MM.1S (cell line): ENCODE measurements at regions not wholly inside any gene's neighbourhood (a gene's known extent, or its start where the extent isn't known, plus 50 kb on each side); places are given as distances from the start of the nearest gene placed in this dataset.

Source experiments
- DNase-seq: peaks from one replicate; pipeline ENCODE4 v3.0.0-alpha.2; 2015
- H2AFZ ChIP-seq: fragments of 300-600 bp; sonication (generic); 2 replicates; pipeline ENCODE4 v1.6.0; 2016; ENCODE audit warnings: antibody characterized with exemption, low read length
- H3F3A ChIP-seq: fragments of 300-600 bp; sonication (generic); 2 replicates; pipeline ENCODE4 v1.6.1; 2016; ENCODE audit warnings: mild to moderate bottlenecking, antibody characterized with exemption, low read length, moderate library complexity, mixed read lengths; ENCODE audit not compliant: insufficient read depth
- H3K27ac ChIP-seq: fragments of 300-600 bp; sonication (generic); 2 replicates; pipeline ENCODE4 v1.5.1; 2016; ENCODE audit warnings: mild to moderate bottlenecking, low read length
- H3K27me3 ChIP-seq: fragments of 300-600 bp; sonication (generic); replicated peaks from 2 replicates; pipeline ENCODE4 v1.6.0; 2016; ENCODE audit warnings: low read length; ENCODE audit not compliant: insufficient read depth
- H3K36me3 ChIP-seq: fragments of 300-600 bp; sonication (generic); replicated peaks from 2 replicates; pipeline ENCODE4 v1.6.1; 2016; ENCODE audit warnings: mild to moderate bottlenecking, low read length, mixed read lengths; ENCODE audit not compliant: insufficient read depth
- H3K4me1 ChIP-seq: fragments of 300-600 bp; sonication (generic); 2 replicates; pipeline ENCODE4 v1.6.1; 2016; ENCODE audit warnings: low read length, mixed read lengths
- H3K4me2 ChIP-seq: fragments of 300-600 bp; sonication (generic); 2 replicates; pipeline ENCODE4 v1.6.0; 2016; ENCODE audit warnings: low read depth, low read length
- H3K4me3 ChIP-seq: fragments of 300-600 bp; sonication (generic); 2 replicates; pipeline ENCODE4 v1.5.1; 2016; ENCODE audit warnings: low read length, mixed read lengths
- H3K79me2 ChIP-seq: fragments of 300-600 bp; sonication (generic); 2 replicates; pipeline ENCODE4 v1.6.1; 2016; ENCODE audit warnings: mixed run types, low read length, mixed read lengths
- H3K9ac ChIP-seq: fragments of 300-600 bp; sonication (generic); 2 replicates; pipeline ENCODE4 v1.6.1; 2016; ENCODE audit warnings: low read length, mixed read lengths
- H3K9me2 ChIP-seq: fragments of 300-600 bp; sonication (generic); replicated peaks from 2 replicates; pipeline ENCODE4 v1.6.1; 2016; ENCODE audit warnings: mild to moderate bottlenecking, low read length, mixed read lengths; ENCODE audit not compliant: insufficient read depth
- H3K9me3 ChIP-seq: fragments of 300-600 bp; sonication (generic); replicated peaks from 2 replicates; pipeline ENCODE4 v1.6.1; 2016; ENCODE audit warnings: mild to moderate bottlenecking, low read length, mixed read lengths; ENCODE audit not compliant: insufficient read depth
- H4K20me1 ChIP-seq: fragments of 300-600 bp; sonication (generic); 2 replicates; pipeline ENCODE4 v1.6.1; 2016; ENCODE audit warnings: mild to moderate bottlenecking, low read length, moderate library complexity, mixed read lengths; ENCODE audit not compliant: insufficient read depth
- EZH2 ChIP-seq: fragments of 300-600 bp; sonication (generic); optimal IDR thresholded peaks from 2 replicates; pipeline ENCODE3; 2017; ENCODE audit warnings: low read depth, mild to moderate bottlenecking, antibody characterized with exemption, low read length, mixed read lengths
- EZH2phosphoT487 ChIP-seq: fragments of 300-600 bp; sonication (generic); IDR thresholded peaks from 2 replicates; pipeline ENCODE4 v1.6.1; 2018; ENCODE audit warnings: antibody characterized with exemption, low read length
- TF ChIP-seq, protein P1 (sequence below): fragments of 300-600 bp; sonication (generic); IDR thresholded peaks from 2 replicates; pipeline ENCODE4 v1.5.1; 2016; ENCODE audit warnings: antibody characterized with exemption, low read length, mixed read lengths

DNA sequence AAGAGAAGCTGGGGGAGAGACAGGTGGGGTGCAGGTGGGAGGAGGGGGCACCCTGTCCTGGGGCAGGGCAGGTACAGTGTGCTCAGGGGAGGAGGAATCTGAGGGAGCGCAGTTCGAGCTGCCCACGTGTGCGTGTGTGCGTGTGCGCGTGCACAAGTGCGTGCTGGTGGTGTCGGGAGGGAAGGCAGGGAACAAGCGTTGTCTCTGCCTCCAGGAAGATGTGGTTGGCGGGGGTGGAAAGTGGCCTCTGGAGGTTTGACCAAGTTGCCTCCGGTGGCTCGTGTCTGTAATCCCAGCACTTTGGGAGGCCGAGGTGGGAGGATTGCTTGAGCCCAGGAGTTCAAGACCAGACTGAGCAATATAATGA lies 49.9 kb upstream of the THY1 start:
- no peak overlapping the region for H2AFZ ChIP-seq
- no peak overlapping the region for H3K27ac ChIP-seq
- H3K9ac ChIP-seq, result no peak overlapping the region
- no peaks in the 10 kb centered on the region for H3K9me2 ChIP-seq
- H3K4me1 ChIP-seq, result no peaks in the 10 kb centered on the region
- no peaks in the 10 kb centered on the region for H3K36me3 ChIP-seq
- no peaks in the 10 kb centered on the region for H4K20me1 ChIP-seq
- no peak overlapping the region for H3K4me2 ChIP-seq
- TF ChIP-seq EZH2phosphoT487 (no peak), EZH2 (no peak)
- TF ChIP-seq, protein P1, sequence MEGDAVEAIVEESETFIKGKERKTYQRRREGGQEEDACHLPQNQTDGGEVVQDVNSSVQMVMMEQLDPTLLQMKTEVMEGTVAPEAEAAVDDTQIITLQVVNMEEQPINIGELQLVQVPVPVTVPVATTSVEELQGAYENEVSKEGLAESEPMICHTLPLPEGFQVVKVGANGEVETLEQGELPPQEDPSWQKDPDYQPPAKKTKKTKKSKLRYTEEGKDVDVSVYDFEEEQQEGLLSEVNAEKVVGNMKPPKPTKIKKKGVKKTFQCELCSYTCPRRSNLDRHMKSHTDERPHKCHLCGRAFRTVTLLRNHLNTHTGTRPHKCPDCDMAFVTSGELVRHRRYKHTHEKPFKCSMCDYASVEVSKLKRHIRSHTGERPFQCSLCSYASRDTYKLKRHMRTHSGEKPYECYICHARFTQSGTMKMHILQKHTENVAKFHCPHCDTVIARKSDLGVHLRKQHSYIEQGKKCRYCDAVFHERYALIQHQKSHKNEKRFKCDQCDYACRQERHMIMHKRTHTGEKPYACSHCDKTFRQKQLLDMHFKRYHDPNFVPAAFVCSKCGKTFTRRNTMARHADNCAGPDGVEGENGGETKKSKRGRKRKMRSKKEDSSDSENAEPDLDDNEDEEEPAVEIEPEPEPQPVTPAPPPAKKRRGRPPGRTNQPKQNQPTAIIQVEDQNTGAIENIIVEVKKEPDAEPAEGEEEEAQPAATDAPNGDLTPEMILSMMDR, result no peak
- no peak for DNase-seq
- no peaks in the 10 kb centered on the region for H3K27me3 ChIP-seq
- no peaks in the 10 kb centered on the region for H3K9me3 ChIP-seq
- H3F3A ChIP-seq, result no peaks in the 10 kb centered on the region
- H3K4me3 ChIP-seq, result no peak overlapping the region
- H3K79me2 ChIP-seq, result no peaks in the 10 kb centered on the region
